Panc1 (cell line): ENCODE measurements at regions not wholly inside any gene's neighbourhood (a gene's known extent, or its start where the extent isn't known, plus 50 kb on each side); places are given as distances from the start of the nearest gene placed in this dataset.

ENCODE experiments used
- ATAC-seq: fragments of 200-7000 bp; cut with Tn5 transposase; 2 replicates; pipeline ENCODE4 v1.9.1; 2020; ENCODE audit warnings: mild to moderate bottlenecking, moderate library complexity
- BruUV-seq: library from RNA; stranded (reverse); fragments of 400-500 nt; replicated peaks from 2 replicates; lab custom pipeline; 2021; lab: Mats Ljungman, UMichigan
- CTCF ChIA-PET: fragments of 300-600 bp; sonication (Branson Sonifier 250); formaldehyde crosslinking; loops from one replicate; lab custom pipeline; 2022; ENCODE audit warnings: antibody characterized with exemption; lab: Charles Lee
- POLR2A ChIA-PET: fragments of 300-600 bp; sonication (Branson Sonifier 250); formaldehyde crosslinking; loops from one replicate; lab custom pipeline; 2022; ENCODE audit warnings: antibody characterized with exemption; lab: Charles Lee
- DNase-seq: peaks from one replicate; pipeline ENCODE4 v3.0.0-alpha.2; 2010; ENCODE audit warnings: low read depth, low spot score
- H3K27ac ChIP-seq: 2 replicates; pipeline ENCODE4 v1.5.1; 2011; ENCODE audit warnings: mild to moderate bottlenecking, low read length, inconsistent platforms
- H3K27me3 ChIP-seq: fragments of 200-500 bp; sonication (Bioruptor generic); 2 replicates; pipeline ENCODE4 v1.6.0; 2014; ENCODE audit warnings: low read length, inconsistent platforms; ENCODE audit not compliant: control insufficient read depth, insufficient read depth
- H3K36me3 ChIP-seq: fragments of 200-500 bp; sonication (Bioruptor generic); 2 replicates; pipeline ENCODE4 v1.5.1; 2014; ENCODE audit warnings: inconsistent platforms, mild to moderate bottlenecking, low read length, moderate library complexity; ENCODE audit not compliant: control insufficient read depth, insufficient read depth
- H3K4me1 ChIP-seq: 2 replicates; pipeline ENCODE4 v1.5.1; 2011; ENCODE audit warnings: inconsistent platforms, mild to moderate bottlenecking, low read length, moderate library complexity; ENCODE audit not compliant: control insufficient read depth, insufficient read depth
- H3K4me3 ChIP-seq, 2 experiments: 2 replicates each; pipeline ENCODE4 v1.5.1; 2011 to 2012; ENCODE audit warnings: low read depth in 2 of 2, low read length in 2 of 2, mild to moderate bottlenecking in 2 of 2, inconsistent platforms in 1 of 2, moderate library complexity in 1 of 2
- H3K9me3 ChIP-seq: fragments of 200-500 bp; sonication (Bioruptor generic); 2 replicates; pipeline ENCODE4 v1.5.1; 2014; ENCODE audit warnings: low read depth, mild to moderate bottlenecking, inconsistent platforms, low read length, moderate library complexity; ENCODE audit not compliant: control insufficient read depth, insufficient read depth
- CTCF ChIP-seq: fragments of 450-650 bp; IDR thresholded peaks from 2 replicates; pipeline ENCODE4 v1.5.1; 2017; ENCODE audit warnings: mild to moderate bottlenecking
- POLR2AphosphoS5 ChIP-seq: IDR thresholded peaks from 2 replicates; pipeline ENCODE4 v1.6.1; 2012; ENCODE audit warnings: mild to moderate bottlenecking, low read depth, low read length, moderate library complexity
- REST ChIP-seq, 2 experiments: IDR thresholded peaks; 2 replicates each; pipeline ENCODE4 v1.6.1; 2011 to 2012; ENCODE audit warnings: low read depth in 2 of 2, control low read depth in 1 of 2, low read length in 1 of 2, mild to moderate bottlenecking in 1 of 2, moderate library complexity in 1 of 2; ENCODE audit not compliant: insufficient read depth in 1 of 2
- SIN3A ChIP-seq: IDR thresholded peaks from 2 replicates; pipeline ENCODE4 v1.6.1; 2012; ENCODE audit warnings: low read depth, mild to moderate bottlenecking, low read length, moderate library complexity, borderline replicate concordance; ENCODE audit not compliant: insufficient read depth
- TCF7L2 ChIP-seq: IDR thresholded peaks from 2 replicates; pipeline ENCODE4 v1.6.1; 2011; ENCODE audit warnings: mild to moderate bottlenecking, low read depth, low read length, inconsistent platforms
- in situ Hi-C: cut with HindIII; loops from 2 replicates; pipeline ENCODE4 v1.10.0; 2016; ENCODE audit warnings: low sequenced_read_pairs, low pct_unique_long_range_greater_than_20kb
- intact Hi-C: fragments of 100-400 bp; cut with micrococcal nuclease; formaldehyde crosslinking; loops from one replicate; pipeline ENCODE4 v1.10.0; 2022; ENCODE audit not compliant: unreplicated experiment

GRCh38 chr6:148116001-148116400 is 226.6 kb upstream of the SASH1 start:
- in situ Hi-C loops (no loop called here), intact Hi-C loops (no loop called here)
- Histone ChIP-seq H3K27ac (no peak overlapping the region), H3K27me3 (no peaks in the 10 kb centered on the region), H3K4me1 (no peaks in the 10 kb centered on the region), H3K9me3 (no peaks in the 10 kb centered on the region), H3K36me3 (no peaks in the 10 kb centered on the region), H3K4me3 (no peak overlapping the region)
- DNase-seq: no peak
- ChIA-PET CTCF (no interaction called here), POLR2A (no interaction called here)
- no peak for ATAC-seq
- TF ChIP-seq REST (IDR thresholded peaks at IDR 0.05; ENCODE audit: insufficient read depth in 1 of 2, low read depth in 2 of 2, low read length in 1 of 2) (no peak), TCF7L2 (no peak)
- no TSS peak for BruUV-seq

DNA sequence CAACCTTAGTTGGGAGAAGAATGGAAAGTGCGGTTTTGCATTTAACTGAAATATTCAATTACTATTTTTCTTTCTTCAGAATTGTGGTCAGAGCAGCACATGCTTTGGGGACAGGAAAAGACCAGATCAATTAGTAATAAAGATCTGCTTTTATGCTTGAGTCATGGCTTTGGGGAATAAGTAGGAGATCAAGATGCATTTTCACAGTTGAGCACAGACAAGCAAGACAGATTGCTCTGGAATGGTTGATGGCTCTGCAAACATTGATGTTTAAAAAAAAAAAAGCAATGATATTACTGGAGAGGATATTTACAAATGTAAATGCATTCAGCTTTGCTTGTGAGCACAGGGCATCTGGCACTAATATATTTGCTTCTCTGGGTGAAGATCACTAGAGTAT is 224.4 kb upstream of the SASH1 start:
- in situ Hi-C loops (no loop called here), intact Hi-C loops (no loop called here)
- H3K9me3 ChIP-seq: no peaks in the 10 kb centered on the region
- H3K4me3 ChIP-seq: no peak overlapping the region
- ATAC-seq: no peak
- BruUV-seq: no TSS peak
- POLR2A ChIA-PET: no interaction called here
- H3K36me3 ChIP-seq: no peaks in the 10 kb centered on the region
- no peak overlapping the region for H3K27ac ChIP-seq
- no peak for DNase-seq
- TF ChIP-seq POLR2AphosphoS5: no peak
- TF ChIP-seq SIN3A: no peak
- TF ChIP-seq CTCF: no peak
- TF ChIP-seq TCF7L2: no peak
- no peak for TF ChIP-seq REST (IDR thresholded peaks at IDR 0.05; ENCODE audit: insufficient read depth in 1 of 2, low read depth in 2 of 2, low read length in 1 of 2)
- CTCF ChIA-PET: no interaction called here
- no peaks in the 10 kb centered on the region for H3K27me3 ChIP-seq
- no peaks in the 10 kb centered on the region for H3K4me1 ChIP-seq
